ENCODE measurements at regions not wholly inside any gene's neighbourhood (a gene's known extent, or its start where the extent isn't known, plus 50 kb on each side); places are given as distances from the start of the nearest gene placed in this dataset.

DNA sequence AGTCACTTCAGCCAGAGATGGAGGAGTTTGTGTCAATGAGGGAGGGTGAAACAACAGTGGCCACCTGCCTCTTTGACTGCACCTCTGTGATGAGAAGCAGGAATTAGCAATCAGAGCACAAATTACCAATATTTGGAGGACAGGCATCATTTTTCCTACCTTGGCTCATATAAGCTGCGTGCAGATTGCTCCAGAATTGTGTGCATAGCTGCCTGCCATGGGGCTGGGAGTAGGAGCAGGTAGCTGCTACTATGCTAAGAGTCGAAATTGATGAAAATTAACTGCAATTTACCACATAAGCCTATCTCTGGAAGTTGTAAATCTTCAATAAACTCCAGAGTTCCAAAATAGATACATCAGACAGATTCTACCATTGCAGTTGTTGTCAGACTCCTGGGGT, 167.5 kb upstream of the HTR2A start:
- Histone ChIP-seq H3K4me3 (no peak overlapping the region), H3K27me3 (no peaks in the 10 kb centered on the region), H3K4me1 (no peaks in the 10 kb centered on the region), H3K9me3 (peaks cover 0 to 42% (median 4%) of the 10 kb centered on the region in 12 donors), H3K27ac (no peak overlapping the region), H3K36me3 (no peaks in the 10 kb centered on the region)
- DNase-seq: no peak
- TF ChIP-seq POLR2A (IDR thresholded peaks at IDR 0.05): no peak
- TF ChIP-seq, protein P1, sequence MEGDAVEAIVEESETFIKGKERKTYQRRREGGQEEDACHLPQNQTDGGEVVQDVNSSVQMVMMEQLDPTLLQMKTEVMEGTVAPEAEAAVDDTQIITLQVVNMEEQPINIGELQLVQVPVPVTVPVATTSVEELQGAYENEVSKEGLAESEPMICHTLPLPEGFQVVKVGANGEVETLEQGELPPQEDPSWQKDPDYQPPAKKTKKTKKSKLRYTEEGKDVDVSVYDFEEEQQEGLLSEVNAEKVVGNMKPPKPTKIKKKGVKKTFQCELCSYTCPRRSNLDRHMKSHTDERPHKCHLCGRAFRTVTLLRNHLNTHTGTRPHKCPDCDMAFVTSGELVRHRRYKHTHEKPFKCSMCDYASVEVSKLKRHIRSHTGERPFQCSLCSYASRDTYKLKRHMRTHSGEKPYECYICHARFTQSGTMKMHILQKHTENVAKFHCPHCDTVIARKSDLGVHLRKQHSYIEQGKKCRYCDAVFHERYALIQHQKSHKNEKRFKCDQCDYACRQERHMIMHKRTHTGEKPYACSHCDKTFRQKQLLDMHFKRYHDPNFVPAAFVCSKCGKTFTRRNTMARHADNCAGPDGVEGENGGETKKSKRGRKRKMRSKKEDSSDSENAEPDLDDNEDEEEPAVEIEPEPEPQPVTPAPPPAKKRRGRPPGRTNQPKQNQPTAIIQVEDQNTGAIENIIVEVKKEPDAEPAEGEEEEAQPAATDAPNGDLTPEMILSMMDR (IDR thresholded peaks at IDR 0.05): no peak
- intact Hi-C loops (cut with DNase I): no loop called here
- ATAC-seq: no peak
- WGBS, 4 donors: 66 to 81% (median 71%) methylated on average over 2 of the region's 2 CpGs

DNA sequence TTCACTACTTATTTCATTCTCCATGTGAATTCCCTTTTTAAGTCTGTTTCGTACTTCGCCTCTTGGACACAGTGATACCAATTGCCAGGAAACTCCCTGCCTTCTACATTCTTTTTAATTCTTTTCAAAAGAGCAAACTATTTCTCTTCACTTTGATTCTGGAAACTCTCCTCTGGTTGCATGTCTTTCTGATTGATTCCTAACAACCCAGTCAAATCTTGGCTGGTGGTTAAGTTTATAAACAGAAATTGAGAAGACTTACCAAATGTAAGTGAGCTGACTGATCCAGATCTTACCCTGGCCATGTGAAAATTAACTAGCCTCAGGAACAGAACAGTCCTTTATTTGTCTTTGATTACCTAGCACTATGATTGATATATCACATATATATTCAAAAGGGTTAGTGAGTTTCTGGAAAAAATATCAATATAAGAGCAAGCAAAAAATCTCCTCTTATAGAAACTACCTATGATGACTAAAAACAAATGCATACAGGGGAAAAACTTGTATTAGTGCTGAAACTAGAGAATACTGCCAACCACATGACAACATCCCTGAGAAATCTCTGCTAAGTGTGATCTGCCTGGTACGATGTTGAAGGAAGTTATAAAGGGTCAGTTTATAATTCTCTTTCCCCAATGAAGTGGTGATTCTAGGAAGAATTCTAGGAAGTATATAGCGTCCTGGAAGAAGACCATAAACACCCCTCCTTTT, 152.6 kb upstream of the HTR2A start:
- Histone ChIP-seq H3K36me3 (no peaks in the 10 kb centered on the region), H3K4me1 (no peaks in the 10 kb centered on the region), H3K27me3 (peaks cover 0 to 4% (median 0%) of the 10 kb centered on the region in 9 donors), H3K9me3 (no peaks in the 10 kb centered on the region), H3K4me3 (no peak overlapping the region), H3K27ac (no peak overlapping the region)
- TF ChIP-seq, protein P1 (IDR thresholded peaks at IDR 0.05): no peak
- no peak for TF ChIP-seq POLR2A (IDR thresholded peaks at IDR 0.05)
- DNase-seq (no peak), ATAC-seq (no peak)
- 53 to 61% (median 54%) methylated on average over 4 of the region's 4 CpGs for WGBS, 4 donors
- intact Hi-C loops (cut with DNase I): no loop called here

DNA sequence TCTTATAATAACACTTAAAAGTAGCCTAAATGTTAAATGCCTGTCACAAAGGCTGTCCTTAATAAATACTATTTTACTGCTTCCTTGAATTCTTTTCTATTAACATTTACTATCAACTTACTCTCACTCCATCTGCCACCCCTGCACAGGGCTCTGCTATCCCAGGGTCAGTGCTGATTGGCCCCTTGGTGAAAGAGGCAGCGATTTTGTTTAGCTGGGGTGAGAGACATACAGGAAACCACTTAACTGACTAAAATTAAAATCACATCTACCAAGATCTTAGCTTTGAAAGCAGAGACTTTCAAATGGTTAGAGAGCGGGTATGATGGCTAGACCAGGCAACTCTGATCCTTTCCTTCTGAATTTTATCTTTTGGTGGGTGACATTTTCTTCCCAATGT, 149.9 kb upstream of the HTR2A start:
- Histone ChIP-seq H3K36me3 (no peaks in the 10 kb centered on the region), H3K27me3 (peaks cover 0 to 4% (median 0%) of the 10 kb centered on the region in 9 donors), H3K9me3 (no peaks in the 10 kb centered on the region), H3K27ac (no peak overlapping the region), H3K4me3 (no peak overlapping the region), H3K4me1 (no peaks in the 10 kb centered on the region)
- no peak for DNase-seq
- TF ChIP-seq, protein P1 (IDR thresholded peaks at IDR 0.05): no peak
- no peak for TF ChIP-seq POLR2A (IDR thresholded peaks at IDR 0.05)
- WGBS, 4 donors: 59 to 74% (median 67%) methylated on average over 2 of the region's 2 CpGs
- ATAC-seq: no peak
- intact Hi-C loops (cut with DNase I): no loop called here

DNA sequence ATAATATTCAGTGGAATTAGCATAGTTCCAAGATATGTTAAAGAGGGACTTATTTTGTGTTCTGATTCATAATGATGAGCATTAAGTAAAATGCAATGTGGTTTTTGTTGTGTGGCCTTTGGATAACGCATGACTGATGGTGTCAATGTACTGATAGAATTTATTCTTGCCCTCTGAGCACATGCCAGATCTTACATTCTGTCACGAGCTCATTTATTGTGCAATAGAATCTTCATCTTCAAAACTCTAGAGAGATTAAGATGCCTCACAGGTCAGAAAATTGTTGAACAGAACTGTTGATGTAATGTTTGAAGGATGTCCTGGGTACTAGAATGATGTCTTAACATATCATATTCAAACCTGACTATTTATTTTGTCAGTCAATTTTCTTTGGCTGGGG, 148.0 kb upstream of the HTR2A start:
- peaks cover 0 to 5% (median 0%) of the 10 kb centered on the region in 9 donors for H3K27me3 ChIP-seq
- intact Hi-C loops (cut with DNase I): no loop called here
- 70 to 76% (median 71%) methylated on average over 2 of the region's 2 CpGs for WGBS, 4 donors

More for the DNA sequence above, 148.0 kb upstream of the HTR2A start:
- Histone ChIP-seq H3K9me3 (no peaks in the 10 kb centered on the region), H3K36me3 (no peaks in the 10 kb centered on the region), H3K27ac (no peak overlapping the region), H3K4me3 (no peak overlapping the region), H3K4me1 (no peaks in the 10 kb centered on the region)
- ATAC-seq (no peak), DNase-seq (no peak)
- TF ChIP-seq, protein P1 (IDR thresholded peaks at IDR 0.05): no peak
- no peak for TF ChIP-seq POLR2A (IDR thresholded peaks at IDR 0.05)

Data from heart left ventricle (tissue), 16 donors.